ENCODE measurements at regions not wholly inside any gene's neighbourhood (a gene's known extent, or its start where the extent isn't known, plus 50 kb on each side); places are given as distances from the start of the nearest gene placed in this dataset.

- H3K4me1 ChIP-seq (ENCODE audit: control insufficient read depth, extremely low read depth, insufficient read depth, low read length): no peaks in the 10 kb centered on the region
- no peaks in the 10 kb centered on the region for H3K9me1 ChIP-seq (replicated peaks; ENCODE audit: control insufficient read depth, extremely low read depth, insufficient read depth, low read length)
- no peaks in the 10 kb centered on the region for H3K27me3 ChIP-seq (ENCODE audit: control insufficient read depth in 2 of 2, insufficient read depth in 2 of 2, low read length in 2 of 2)
- TF ChIP-seq EZH2 (IDR thresholded peaks at IDR 0.05; ENCODE audit: borderline replicate concordance, low read depth, low read length, severe bottlenecking) (no peak), CTCF (IDR thresholded peaks at IDR 0.05; ENCODE audit: extremely low read depth in 1 of 2, insufficient read depth in 1 of 2, low read depth in 1 of 2, low read length in 2 of 2) (no peak), GATA2 (IDR thresholded peaks at IDR 0.05; ENCODE audit: insufficient read depth, insufficient read length, low read depth, low read length) (no peak), FOS (IDR thresholded peaks at IDR 0.05; ENCODE audit: borderline replicate concordance, insufficient read depth, low read length) (peak; percentile 85), JUN (IDR thresholded peaks at IDR 0.05; ENCODE audit: borderline replicate concordance, insufficient read depth, insufficient read length, low read depth) (peak; percentile 46), MYC (IDR thresholded peaks at IDR 0.05; ENCODE audit: low read depth, low read length) (no peak), POLR2AphosphoS5 (IDR thresholded peaks at IDR 0.05; ENCODE audit: insufficient read depth, low read depth, low read length) (no peak), POLR2A (IDR thresholded peaks at IDR 0.05; ENCODE audit: low read depth, low read length) (no peak)
- TF ChIP-seq, protein P1, sequence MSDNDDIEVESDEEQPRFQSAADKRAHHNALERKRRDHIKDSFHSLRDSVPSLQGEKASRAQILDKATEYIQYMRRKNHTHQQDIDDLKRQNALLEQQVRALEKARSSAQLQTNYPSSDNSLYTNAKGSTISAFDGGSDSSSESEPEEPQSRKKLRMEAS (IDR thresholded peaks at IDR 0.05; ENCODE audit: insufficient read depth, insufficient read length): no peak
- no peaks in the 10 kb centered on the region for H3K9me3 ChIP-seq (replicated peaks; ENCODE audit: control insufficient read depth, insufficient read depth, low read length)
- no peak overlapping the region for H3K27ac ChIP-seq (ENCODE audit: insufficient read depth, low read depth, low read length)
- POLR2A ChIA-PET: no interaction called here
- H3K4me3 ChIP-seq (replicated peaks in 1 of 3; ENCODE audit: insufficient read depth in 1 of 3, low read depth in 1 of 3, low read length in 3 of 3): no peak overlapping the region
- H4K20me1 ChIP-seq (replicated peaks; ENCODE audit: control insufficient read depth, extremely low read depth, insufficient read depth, low read length): no peaks in the 10 kb centered on the region
- BruUV-seq (replicated peaks): no TSS peak
- dilution Hi-C loops (cut with MboI; ENCODE audit: extremely low pct_ligation_motif_present, low sequenced_read_pairs) (no loop called here), intact Hi-C loops (cut with micrococcal nuclease) (no loop called here)
- H3K9ac ChIP-seq (replicated peaks; ENCODE audit: extremely low read depth, insufficient read depth, low read length): no peak overlapping the region
- H3K4me2 ChIP-seq (ENCODE audit: insufficient read depth, low read length): no peak overlapping the region
- H3K79me2 ChIP-seq (ENCODE audit: control insufficient read depth, insufficient read depth, low read length): no peaks in the 10 kb centered on the region
- CTCF ChIA-PET: interaction anchor here (1.1 to 1.3 kb wide), 2 partner anchors 10 to 13 kb away, joined by 3 to 4 read pairs; no protein-coding TSS in a partner anchor
- no peaks in the 10 kb centered on the region for H3K36me3 ChIP-seq (ENCODE audit: control insufficient read depth in 2 of 2, extremely low read depth in 1 of 2, insufficient read depth in 2 of 2, low read length in 2 of 2)
- DNase-seq (ENCODE audit: low read depth, low spot score) (peak; percentile 33), FAIRE-seq (peak; percentile 50)
- no peak overlapping the region for H2AFZ ChIP-seq (ENCODE audit: low read depth, low read length)
Measured at GRCh38 chr4:134787315-134787714, 585.7 kb upstream of the PABPC4L start.
